ENCODE measurements at regions not wholly inside any gene's neighbourhood (a gene's known extent, or its start where the extent isn't known, plus 50 kb on each side); places are given as distances from the start of the nearest gene placed in this dataset.
A peak's percentile ranks its signal among the peaks of the same experiment; 100 is the strongest.

GRCh38 chr6:137776786-137777686, 90.0 kb upstream of the TNFAIP3 start:
- DNase-seq, result peak in 1 of 56 donors; percentile 10

GRCh38 chr6:137777687-137778075, 89.4 kb upstream of the TNFAIP3 start:
- no peak for DNase-seq

- DNase-seq, result no peak
These were observed 87.1 kb upstream of the TNFAIP3 start for GRCh38 chr6:137779982-137780381.

- DNase-seq, result no peak
These were observed 86.5 kb upstream of the TNFAIP3 start for GRCh38 chr6:137780447-137781034.

GRCh38 chr6:137781639-137782038, 85.4 kb upstream of the TNFAIP3 start:
- no peak for DNase-seq

- DNase-seq, result no peak
These were observed 84.7 kb upstream of the TNFAIP3 start for GRCh38 chr6:137782166-137783039.

- DNase-seq, result no peak
These were observed 83.3 kb upstream of the TNFAIP3 start for GRCh38 chr6:137783710-137784109.

- DNase-seq, result no peak
These were observed 82.5 kb upstream of the TNFAIP3 start for GRCh38 chr6:137784583-137784982.

- DNase-seq, result no peak
These were observed 80.0 kb upstream of the TNFAIP3 start for GRCh38 chr6:137787016-137787415.

GRCh38 chr6:137788248-137788647, 78.8 kb upstream of the TNFAIP3 start:
- DNase-seq, result no peak

- DNase-seq, result no peak
These were observed 75.5 kb upstream of the TNFAIP3 start for GRCh38 chr6:137791281-137792159.

- DNase-seq, result no peak
These were observed 74.7 kb upstream of the TNFAIP3 start for GRCh38 chr6:137792160-137793033.

GRCh38 chr6:137793805-137794515, 73.1 kb upstream of the TNFAIP3 start:
- no peak for DNase-seq

GRCh38 chr6:137794516-137795201, 72.4 kb upstream of the TNFAIP3 start:
- no peak for DNase-seq

- no peak for DNase-seq
These were observed 71.6 kb upstream of the TNFAIP3 start for GRCh38 chr6:137795501-137795900.

- DNase-seq, result no peak
These were observed 68.8 kb upstream of the TNFAIP3 start for GRCh38 chr6:137798261-137798660.

GRCh38 chr6:137798846-137799245, 68.2 kb upstream of the TNFAIP3 start:
- no peak for DNase-seq

GRCh38 chr6:137799950-137800568, 67.0 kb upstream of the TNFAIP3 start:
- DNase-seq, result peak in 9 of 56 donors; percentile 1 to 46 (median 8)

Measured in amygdala (tissue), 56 donors.